Right lobe of liver (tissue), 4 donors: ENCODE measurements at regions not wholly inside any gene's neighbourhood (a gene's known extent, or its start where the extent isn't known, plus 50 kb on each side); places are given as distances from the start of the nearest gene placed in this dataset.

Experiments used
- CTCF ChIP-seq, 4 donors: fragments of 200-600 bp in 3 of 4; fragments of 450-650 bp in 1 of 4; IDR thresholded peaks; one replicate each; pipeline versions ENCODE4 v1.5.1 to v1.8.0; 2016 to 2022; ENCODE audit warnings: antibody characterized with exemption in 4 of 4, mild to moderate bottlenecking in 2 of 4
- POLR2A ChIP-seq: fragments of 450-650 bp; IDR thresholded peaks from one replicate; pipeline ENCODE4 v1.6.1; 2017; ENCODE audit warnings: antibody characterized with exemption, mild to moderate bottlenecking
- donor health status: DM: no; HTN: no; CAD: no.
- donor health status: DM: no; HTN: no; CAD: no.
- donor health status: DM: no; HTN: yes; CAD: no.

DNA sequence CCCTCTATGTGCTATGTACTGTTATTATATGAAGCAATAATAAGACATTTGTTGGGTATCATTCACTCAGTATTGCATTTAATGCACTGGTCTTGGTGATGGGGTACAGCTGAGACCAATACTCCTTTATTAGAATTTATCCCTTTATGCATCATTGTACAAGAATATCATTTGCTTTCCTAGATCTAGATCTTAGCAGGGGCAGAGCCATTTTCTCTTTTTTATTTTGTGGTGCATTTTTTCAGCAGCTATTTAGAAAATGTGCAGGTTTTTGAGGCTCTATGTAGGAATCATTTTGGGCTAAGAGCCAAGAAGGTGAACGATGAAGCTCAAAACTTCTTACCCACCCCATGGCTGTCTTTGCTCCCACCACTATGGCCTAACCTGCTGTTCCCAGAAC is 114.2 kb downstream of the OR2B2 start:
- TF ChIP-seq CTCF (IDR thresholded peaks at IDR 0.05) (no peak), POLR2A (no peak)
